SKM-1 (cell line): ENCODE measurements at regions not wholly inside any gene's neighbourhood (a gene's known extent, or its start where the extent isn't known, plus 50 kb on each side); places are given as distances from the start of the nearest gene placed in this dataset.

ENCODE experiments used
- DNase-seq: peaks from one replicate; lab custom pipeline; 2025; ENCODE audit not compliant: unreplicated experiment; lab: John Stamatoyannopoulos, UW

DNA sequence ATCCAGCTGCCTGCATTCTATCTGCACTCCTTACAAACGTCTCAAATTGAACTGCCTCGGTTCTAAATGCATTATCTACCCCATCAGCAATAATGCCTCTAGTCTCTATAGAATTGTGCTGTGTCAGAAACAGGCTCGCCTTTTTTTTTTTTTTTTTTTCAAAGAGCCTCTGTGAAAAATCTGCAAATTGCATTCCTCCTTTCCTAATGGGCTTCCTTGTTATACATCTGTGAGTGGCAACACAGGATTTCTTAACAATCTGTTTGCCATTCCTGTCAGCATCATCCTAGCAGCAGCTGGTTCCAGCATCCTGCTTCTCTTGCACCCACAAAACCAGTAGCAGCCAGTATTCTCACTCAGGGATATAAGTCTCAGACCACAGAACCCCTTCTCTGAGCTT, 413.5 kb upstream of the SEMA3D start:
- DNase-seq: no peak

DNA sequence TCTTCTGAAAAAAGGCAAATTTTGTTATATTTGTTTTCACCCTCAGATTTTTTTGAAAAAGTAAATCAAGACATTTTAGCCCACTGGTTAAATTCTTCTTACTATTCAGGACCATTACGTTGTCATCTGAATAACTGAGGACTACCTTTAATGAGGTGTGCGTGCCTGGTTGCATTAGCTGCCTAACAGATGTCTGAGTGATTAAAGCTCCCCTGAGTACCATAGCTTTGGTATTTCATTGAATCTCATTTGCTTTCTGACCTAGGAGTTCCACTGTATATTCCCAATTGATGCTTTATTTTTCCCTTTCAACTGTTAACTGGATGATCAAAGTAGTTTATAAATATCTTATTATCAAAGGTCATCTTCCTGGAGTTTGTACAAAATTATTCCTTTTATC, 410.0 kb upstream of the SEMA3D start:
- DNase-seq: no peak

DNA sequence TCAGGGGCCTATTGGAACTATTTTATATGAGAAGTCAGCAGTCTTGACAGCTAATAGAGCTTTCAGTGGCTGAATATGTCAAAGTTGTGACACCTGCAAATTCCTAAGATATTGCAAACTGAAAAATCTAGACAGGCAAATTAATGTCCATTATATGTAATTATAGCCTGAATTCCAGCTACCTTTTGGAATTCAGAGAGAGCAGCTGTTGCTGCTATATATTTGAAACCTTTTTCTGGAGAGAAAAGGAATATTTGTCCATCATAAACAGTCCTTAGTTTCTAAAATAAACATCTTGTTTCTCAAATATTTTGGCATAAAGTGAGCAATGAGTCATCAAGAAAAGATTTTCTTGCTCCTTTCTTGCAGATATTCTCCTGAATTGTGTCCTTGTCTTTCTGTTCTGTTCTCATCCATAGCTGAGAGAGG, 408.9 kb upstream of the SEMA3D start:
- no peak for DNase-seq

DNA sequence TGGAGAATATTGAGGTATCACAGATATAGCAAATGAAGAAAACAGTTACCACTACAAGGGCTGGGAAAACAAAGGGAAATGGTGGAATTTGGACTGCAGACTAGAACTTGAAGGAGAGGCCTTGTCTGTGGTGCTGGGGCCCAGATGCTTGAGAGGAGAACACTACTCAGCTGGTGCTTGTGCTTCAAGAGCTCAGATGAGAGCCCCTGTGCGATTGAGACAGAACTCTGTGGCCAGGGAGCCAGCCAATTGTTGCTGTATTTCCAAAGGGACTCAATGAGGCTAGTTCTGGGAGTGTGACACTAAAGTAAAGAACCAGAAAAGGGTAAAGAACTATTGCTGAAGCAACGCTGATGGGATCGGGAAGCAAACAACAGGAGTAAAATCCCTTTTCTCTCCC, 406.5 kb upstream of the SEMA3D start:
- no peak for DNase-seq

DNA sequence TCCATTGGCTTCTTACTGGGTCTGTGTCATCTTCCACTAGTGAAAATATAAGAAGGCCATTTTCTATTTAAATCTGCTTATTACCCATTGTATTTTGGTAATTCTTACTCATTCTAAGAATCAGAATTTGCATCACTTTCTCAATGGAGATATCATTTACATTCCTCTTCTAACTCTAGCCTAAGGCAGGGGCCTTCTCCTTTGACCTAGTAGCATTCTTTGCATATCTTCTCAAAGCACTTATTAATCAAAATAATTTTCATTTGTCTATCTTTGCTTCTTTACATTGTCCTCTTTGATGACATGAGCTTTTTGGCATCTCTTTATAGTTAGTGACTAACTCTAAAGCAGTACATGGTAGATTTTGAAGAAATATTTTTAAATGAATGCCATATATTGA, 400.9 kb upstream of the SEMA3D start:
- no peak for DNase-seq

DNA sequence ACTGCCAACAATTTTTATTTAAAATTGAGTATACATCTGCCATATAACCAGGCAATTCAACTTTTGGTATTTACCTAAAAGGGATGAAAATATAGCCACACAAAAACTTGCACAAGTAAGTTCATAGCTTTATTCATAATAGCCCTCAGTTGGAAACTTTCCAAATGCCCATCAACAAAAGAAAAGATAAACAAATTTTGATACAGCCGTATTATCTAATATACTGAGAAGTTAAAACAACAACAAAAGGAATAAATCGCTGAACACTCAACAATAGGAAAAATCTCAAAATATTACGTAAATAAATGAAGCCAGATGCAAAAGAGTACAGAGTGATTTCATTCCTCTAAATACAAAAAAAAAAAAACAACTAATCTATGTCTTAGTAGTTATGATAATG, 399.2 kb upstream of the SEMA3D start:
- DNase-seq: no peak

DNA sequence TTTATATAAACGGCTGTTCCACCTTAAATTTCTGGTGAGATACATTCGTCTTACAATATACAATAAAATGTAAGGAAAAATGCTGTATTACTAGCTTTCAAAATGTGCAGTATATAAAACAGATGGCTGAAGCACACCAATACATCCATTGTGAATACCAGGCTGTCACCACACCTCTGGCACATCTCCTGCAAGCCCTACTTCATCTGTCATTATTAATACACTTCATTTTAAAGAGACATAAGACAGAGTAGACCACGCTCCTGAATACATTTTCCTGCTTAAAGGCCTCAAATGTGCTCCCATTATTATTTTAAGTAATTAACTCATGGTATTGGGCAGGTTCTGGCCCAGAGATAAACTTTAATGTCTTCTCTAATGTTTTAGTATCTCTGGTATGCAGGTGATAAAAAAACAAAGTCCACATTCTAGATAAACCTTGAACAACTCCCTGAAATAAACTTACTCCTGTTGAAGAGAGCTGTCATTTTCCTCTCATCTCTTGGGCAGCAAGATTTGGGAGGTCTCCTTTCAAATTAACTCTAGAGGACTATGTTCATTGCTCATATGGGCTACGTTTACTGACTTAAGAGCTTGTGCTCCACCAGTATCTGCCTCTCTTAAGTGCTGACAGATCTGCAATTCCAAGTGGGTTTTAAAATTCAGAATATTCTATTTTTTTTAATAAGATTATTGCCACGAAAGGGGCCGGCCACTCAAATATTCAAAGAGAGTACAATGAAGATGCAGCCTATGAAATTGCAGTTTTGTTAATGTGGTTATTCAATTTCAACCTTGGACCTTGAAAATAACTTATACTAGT, 396.5 kb upstream of the SEMA3D start:
- DNase-seq: no peak

DNA sequence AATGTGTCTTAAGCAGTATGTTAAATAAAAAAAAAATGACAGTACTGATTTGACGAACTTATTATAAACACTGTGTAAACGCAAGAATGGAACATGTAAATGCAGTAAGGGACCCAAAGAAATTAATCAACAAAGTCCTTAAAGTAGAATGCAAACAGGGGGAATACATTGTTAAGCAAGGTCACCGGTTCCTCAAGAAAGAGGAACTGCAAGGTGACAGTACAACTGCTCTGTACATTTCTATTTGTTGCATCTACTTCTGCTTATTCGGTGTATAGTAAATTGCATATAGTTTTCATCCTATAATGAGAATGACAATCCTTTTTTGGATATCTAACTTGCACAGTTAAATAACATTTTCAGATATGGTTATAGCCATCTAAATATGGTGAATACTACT, 387.0 kb upstream of the SEMA3D start:
- peak; percentile 37 for DNase-seq

DNA sequence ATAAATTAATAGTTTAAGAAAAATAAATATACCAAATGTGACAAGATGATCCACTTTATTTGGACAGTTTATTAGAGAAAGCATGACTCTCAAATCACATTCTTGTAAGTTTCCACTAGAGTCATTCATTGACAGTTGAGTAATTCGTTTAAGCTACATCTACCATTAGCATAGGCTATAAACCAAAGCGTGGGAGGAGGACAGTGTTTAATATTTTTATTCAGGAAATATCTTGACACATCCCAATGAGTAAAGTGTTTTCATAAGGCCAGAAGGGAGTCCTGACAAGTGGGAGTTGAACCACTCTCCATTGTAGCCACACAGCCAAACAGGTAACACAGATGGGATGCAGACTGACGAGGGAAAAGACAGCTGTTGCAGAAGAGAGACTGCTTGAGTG, 386.5 kb upstream of the SEMA3D start:
- DNase-seq: no peak

DNA sequence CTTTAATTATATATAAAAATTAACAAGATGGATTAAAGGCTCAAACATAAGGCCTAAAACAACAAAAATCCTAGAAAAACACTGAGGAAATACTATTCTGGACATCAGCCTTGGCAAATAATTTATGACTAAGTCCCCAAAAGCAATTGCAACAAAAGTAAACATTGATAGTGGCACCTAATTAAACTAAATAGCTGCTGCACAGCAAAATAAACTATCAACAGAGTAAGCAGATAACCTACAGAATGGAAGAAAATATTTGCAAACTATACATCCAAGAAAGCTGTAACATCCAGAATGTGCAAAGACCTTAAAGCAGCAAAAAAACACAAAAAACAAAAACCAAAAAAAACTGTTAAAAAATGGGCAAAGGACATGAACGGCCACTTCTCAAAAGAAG, 384.0 kb upstream of the SEMA3D start:
- no peak for DNase-seq

DNA sequence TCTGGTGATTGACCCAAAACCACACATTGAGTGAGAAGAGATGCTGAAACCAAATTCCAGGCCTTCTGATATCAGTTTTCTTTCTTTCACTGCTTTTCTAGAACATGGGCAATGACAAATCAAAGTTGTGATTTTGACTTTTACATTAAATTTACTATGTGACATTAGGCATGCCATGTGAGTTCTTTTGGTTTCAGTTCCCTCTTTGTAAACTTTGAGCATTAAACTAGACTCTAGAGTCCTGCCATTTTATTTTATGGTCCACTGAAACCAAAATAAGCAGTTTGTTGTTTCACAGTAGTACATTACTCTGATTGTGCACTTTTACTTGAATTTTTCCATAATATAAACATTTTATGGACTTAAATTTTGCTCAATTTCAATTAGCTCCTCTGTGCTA, 381.1 kb upstream of the SEMA3D start:
- no peak for DNase-seq

DNA sequence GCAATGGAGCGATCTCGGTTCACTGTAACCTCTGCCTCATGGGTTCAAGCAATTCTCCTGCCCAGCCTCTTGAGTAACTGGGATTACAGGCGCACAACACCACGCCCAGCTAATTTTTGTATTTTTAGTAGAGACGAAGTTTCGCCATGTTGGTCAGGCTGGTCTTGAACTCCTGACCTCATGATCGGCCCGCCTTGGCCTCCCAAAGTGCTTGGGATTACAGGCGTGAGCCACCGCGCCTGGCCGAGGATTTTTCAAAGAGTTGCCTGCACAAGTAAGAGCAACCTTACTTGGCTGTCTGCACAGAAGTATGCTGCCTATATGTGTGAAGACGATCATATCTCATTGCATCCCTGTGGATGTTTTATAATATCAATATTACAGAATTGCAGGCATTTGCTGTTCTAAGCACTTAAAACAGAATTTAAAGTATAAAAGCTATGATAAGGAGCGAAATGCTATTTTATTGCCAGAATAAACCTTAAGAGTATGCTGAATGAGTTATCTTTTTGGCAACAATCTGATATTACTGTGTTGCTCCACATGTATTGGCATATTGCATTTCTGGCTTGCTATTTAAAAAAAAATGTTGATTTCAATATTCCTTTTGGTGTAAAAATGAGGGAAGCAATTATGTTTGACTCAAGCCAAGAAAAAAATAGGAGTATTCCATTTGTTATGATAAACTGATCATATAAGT, 379.4 kb upstream of the SEMA3D start:
- no peak for DNase-seq

DNA sequence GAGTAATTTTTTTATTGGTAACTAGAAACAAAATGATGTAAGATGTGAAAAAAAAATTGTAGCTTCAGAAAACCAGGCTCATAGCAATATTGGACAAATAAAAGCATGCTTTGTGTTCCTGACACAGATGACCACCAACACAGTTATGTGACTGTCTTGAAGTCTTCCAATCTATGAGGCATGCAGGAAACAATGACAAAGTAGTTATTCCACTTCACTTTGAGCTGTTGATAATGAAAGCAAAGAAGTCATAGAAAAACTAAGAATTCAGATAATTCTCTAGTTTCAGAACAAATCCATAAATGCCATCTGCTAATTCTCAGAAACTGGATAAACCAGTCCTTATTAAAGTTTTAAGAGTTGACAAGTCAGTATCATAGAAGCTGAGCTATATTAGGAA, 378.4 kb upstream of the SEMA3D start:
- DNase-seq: no peak

DNA sequence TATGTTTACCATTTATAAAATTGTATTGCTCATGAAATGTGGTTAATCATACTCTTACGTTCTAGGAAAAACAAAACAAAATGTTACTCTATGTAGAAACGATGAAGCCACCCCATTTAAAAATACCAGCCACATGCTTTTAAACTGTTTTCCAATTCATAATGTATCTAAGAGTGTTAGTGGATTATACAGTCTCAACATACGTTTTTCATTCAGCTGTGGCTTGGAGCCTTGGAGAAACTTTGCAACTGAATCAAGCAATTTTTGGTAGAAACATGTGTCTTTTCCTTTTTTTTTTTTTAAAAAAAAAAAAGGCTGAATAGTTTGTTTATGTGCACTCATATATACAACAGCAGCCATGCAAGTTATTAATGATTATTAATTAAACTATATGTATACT, 378.0 kb upstream of the SEMA3D start:
- no peak for DNase-seq

DNA sequence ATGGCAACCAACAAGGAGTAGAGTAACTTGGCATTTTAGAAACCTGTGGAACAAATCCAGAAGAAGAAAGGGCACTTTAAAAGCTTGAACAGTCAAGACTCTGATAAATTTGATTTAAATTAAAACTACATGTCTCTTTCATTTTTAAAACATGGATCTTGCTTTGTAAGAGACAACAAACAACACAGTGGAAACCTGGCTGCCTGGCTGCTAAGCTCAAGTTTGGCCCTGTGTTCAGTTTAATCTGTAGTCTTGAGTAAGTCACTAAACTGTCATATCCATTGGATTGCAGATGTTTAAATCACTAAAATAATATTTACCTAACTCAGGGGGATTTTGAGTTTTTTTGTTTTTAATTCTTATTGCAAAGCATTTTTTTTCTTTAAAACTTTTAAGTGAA, 374.9 kb upstream of the SEMA3D start:
- DNase-seq: no peak

DNA sequence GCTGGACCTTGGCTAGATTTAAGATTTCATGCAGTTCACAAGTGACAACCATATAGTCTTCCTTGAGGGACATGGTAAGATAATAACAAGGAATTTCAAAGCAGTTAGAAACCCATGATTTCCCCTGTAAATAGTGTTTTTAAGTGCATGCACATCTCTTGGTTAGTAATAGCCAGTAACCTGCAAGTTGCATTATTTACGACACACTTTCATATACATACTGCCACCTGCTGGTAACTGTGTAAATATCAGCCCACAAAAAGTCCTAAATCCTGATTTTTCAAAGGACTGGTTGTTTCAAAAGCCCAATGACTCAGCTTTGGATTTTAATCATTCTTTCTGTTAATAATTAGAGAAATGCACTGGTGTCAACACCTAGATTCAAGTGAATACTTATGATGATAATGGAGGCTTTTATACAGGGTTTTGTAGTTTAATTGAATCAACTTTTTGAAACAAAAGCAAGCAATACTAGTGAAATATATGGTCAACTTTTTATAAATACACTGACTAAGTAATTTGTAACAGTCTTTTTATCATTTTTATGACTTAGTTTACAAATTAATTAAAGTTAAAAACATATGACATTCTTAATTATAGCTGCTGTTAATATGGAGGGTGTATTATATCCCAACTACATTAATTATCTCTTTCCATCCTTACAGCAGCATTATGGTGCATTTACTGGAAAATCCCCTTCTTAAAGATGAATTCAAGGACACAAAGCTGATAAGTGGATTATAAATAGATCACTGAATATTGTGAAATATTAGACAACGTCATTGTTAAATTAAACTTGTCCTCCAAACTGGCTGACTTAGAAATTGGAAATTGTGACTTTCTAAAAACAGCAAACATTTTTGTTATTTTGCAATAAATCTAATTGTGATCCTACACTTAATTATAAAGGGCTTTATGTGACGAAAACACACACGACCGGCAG, 367.7 kb upstream of the SEMA3D start:
- DNase-seq: peak; percentile 36

DNA sequence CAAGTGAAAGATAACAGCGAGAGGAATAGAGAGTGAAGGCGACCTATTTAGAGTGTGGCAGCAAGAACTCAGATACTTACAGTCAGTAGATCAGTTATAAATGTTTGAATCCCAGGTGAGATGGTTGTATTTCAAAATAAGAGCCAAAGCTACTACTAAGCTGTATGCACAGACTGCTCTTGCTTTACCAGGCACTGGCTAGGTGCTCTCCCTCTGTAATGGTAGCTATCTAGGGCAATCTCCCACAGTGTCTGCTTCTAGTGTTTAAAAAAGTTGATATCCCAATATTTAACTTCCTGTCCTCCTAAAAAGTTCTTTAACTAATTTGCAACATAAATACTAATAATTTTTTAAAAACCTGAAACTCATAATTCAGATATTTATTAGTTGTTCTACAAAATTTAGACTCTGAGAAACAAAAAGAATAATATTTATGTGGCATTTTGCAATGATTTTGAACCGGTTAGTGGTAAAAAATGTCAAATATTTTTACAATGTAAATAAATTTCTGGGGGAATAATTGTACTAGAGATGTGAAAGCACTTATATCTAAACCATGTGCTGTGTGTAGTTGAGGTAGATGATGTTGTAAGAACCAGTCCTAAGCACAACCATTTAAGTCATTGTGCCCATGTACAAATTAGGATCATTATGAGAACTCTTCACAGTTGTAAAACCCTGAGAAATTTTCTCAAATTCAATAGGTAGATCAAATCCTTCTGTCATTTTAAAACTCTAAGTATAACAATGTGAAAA, 349.3 kb upstream of the SEMA3D start:
- no peak for DNase-seq

DNA sequence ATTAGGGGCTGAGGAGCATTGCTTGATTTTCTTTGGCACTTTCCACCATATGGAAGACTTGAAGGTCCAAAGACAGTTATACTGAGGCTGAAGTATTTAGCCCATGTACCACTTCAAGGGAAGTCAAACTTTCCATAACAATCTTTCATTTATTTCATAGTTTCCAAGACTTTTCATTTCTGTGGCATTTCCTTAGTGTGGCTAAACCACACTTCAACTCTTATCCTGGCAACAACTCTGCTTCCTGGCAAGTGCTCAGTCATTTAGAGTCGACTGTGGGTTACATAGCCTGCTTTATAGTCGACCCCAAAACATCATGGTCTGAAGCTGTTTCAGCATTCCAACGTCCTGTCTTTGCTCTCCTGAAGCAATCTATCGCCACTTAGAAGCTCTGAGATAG, 343.0 kb upstream of the SEMA3D start:
- no peak for DNase-seq

DNA sequence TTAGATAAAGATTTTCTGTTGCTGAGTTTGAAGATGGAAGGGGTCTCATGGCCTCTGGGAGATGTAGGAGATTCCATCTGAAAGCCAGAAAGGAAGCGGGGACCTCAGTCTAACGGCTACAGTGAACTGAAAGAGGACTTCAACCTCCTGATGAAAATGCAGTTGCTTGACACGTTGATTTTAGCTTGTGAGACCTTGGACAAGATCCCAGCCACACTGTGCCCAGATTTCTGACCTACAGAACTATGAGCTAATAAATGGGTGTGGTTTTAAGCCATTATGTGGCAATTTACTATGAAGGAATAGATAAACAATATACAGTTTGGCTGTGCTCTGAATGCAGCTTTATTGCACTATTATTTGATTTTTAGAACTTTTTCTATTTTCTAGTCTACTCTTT, 342.3 kb upstream of the SEMA3D start:
- DNase-seq: no peak

DNA sequence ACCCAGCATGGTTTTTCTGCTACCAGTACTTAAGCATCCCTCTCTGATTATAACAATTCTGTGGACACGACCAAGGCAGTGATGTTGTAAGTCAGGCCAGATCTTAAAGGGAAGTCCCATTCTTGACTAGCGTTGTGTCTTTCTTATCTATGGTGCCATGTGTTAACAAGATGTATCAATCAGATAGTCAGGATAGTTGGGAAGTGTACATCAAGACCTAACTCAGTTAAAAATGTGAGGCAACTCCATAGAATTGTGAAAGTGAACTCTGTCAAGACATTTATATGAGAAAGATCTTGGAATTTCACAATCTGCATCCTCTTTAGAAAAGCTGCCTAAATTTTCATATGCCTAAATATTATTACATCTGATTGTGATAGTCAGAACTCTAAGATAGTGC, 341.7 kb upstream of the SEMA3D start:
- DNase-seq: peak; percentile 7

DNA sequence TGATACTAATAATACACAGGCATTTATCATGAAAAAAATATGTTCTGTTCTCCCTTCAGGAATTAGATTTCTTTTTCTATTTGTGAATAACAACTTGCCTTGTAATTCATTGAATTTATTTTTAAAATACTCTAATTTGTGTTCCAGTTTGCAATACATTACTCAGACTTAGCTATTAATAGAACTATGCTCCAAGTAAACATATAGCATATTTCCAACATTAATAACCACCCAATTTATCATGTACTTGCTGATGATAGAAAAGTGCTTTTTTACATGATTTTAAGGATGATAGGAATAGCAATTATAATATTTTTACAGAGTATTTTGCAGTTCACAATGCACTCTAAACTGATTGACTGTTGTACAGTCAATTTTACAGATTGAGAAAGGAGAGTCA, 338.8 kb upstream of the SEMA3D start:
- no peak for DNase-seq
